Fibroblast of lung (primary cell): ENCODE measurements at regions not wholly inside any gene's neighbourhood (a gene's known extent, or its start where the extent isn't known, plus 50 kb on each side); places are given as distances from the start of the nearest gene placed in this dataset.

ENCODE experiments used
- DNase-seq, 2 donors: peaks; one replicate each; pipeline versions ENCODE4 v3.0.0 to v3.0.0-alpha.2; 2010; ENCODE audit warnings: low read depth in 2 of 2
- H2AFZ ChIP-seq: 2 replicates; pipeline ENCODE4 v1.5.1; 2012; ENCODE audit warnings: low read length, control low read depth, inconsistent platforms
- H3K27ac ChIP-seq: 2 replicates; pipeline ENCODE4 v1.5.1; 2011; ENCODE audit warnings: low read length, control low read depth; ENCODE audit not compliant: insufficient read depth
- H3K27me3 ChIP-seq: 2 replicates; pipeline ENCODE4 v1.5.1; 2011; ENCODE audit warnings: mild to moderate bottlenecking, low read length; ENCODE audit not compliant: control insufficient read depth, insufficient read depth
- H3K36me3 ChIP-seq: 2 replicates; pipeline ENCODE4 v1.5.1; 2011; ENCODE audit warnings: low read length; ENCODE audit not compliant: control insufficient read depth, insufficient read depth
- H3K4me1 ChIP-seq: 2 replicates; pipeline ENCODE4 v1.5.1; 2011; ENCODE audit warnings: low read length; ENCODE audit not compliant: control insufficient read depth, insufficient read depth; ENCODE audit errors: extremely low read depth
- H3K4me2 ChIP-seq: 2 replicates; pipeline ENCODE4 v1.5.1; 2011; ENCODE audit warnings: low read length, control low read depth; ENCODE audit not compliant: insufficient read depth; ENCODE audit errors: extremely low read depth
- H3K4me3 ChIP-seq, 4 experiments: fragments of 200-600 bp in 1 of 4; sonication (generic) in 1 of 4; replicated peaks in 1 of 4; 2 replicates each; pipeline ENCODE4 v1.5.1; 2011 to 2016; ENCODE audit warnings: low read length in 4 of 4, low read depth in 3 of 4, mild to moderate bottlenecking in 3 of 4, control low read depth in 2 of 4, inconsistent platforms in 1 of 4, mixed read lengths in 1 of 4; ENCODE audit not compliant: insufficient read depth in 1 of 4; ENCODE audit errors: control extremely low read depth in 1 of 4
- H3K79me2 ChIP-seq: 2 replicates; pipeline ENCODE4 v1.5.1; 2012; ENCODE audit warnings: mild to moderate bottlenecking, low read length, inconsistent platforms; ENCODE audit not compliant: control insufficient read depth, insufficient read depth
- H3K9ac ChIP-seq: 2 replicates; pipeline ENCODE4 v1.5.1; 2011; ENCODE audit warnings: mild to moderate bottlenecking, low read length, control low read depth; ENCODE audit not compliant: insufficient read depth
- H3K9me3 ChIP-seq: 2 replicates; pipeline ENCODE4 v1.5.1; 2012; ENCODE audit warnings: low read depth, low read length; ENCODE audit not compliant: control insufficient read depth, insufficient read depth
- H4K20me1 ChIP-seq: 2 replicates; pipeline ENCODE4 v1.5.1; 2011; ENCODE audit warnings: low read length; ENCODE audit not compliant: control insufficient read depth, insufficient read depth; ENCODE audit errors: extremely low read depth
- EZH2 ChIP-seq: IDR thresholded peaks from 2 replicates; pipeline ENCODE4 v1.5.1; 2012; ENCODE audit warnings: low read length, control low read depth, mild to moderate bottlenecking; ENCODE audit errors: missing control alignments
- TF ChIP-seq, protein P1 (sequence below), 2 donors: IDR thresholded peaks in 1 of 2; conservative IDR thresholded peaks in 1 of 2; 1 replicate in 1 of 2; 2 replicates in 1 of 2; pipeline ENCODE4 v1.5.1; 2011 to 2012; ENCODE audit warnings: low read length in 2 of 2, control low read depth in 1 of 2, inconsistent platforms in 1 of 2, low read depth in 1 of 2, mild to moderate bottlenecking in 1 of 2

GRCh38 chr15:46041905-46042304 is 407.1 kb downstream of the SQOR start:
- Histone ChIP-seq H3K9me3 (no peaks in the 10 kb centered on the region), H3K27ac (no peak overlapping the region), H3K79me2 (no peaks in the 10 kb centered on the region), H3K4me2 (no peak overlapping the region), H3K9ac (no peak overlapping the region), H2AFZ (no peak overlapping the region), H4K20me1 (no peaks in the 10 kb centered on the region), H3K27me3 (no peaks in the 10 kb centered on the region), H3K4me3 (no peak overlapping the region), H3K4me1 (no peaks in the 10 kb centered on the region), H3K36me3 (no peaks in the 10 kb centered on the region)
- TF ChIP-seq, protein P1, sequence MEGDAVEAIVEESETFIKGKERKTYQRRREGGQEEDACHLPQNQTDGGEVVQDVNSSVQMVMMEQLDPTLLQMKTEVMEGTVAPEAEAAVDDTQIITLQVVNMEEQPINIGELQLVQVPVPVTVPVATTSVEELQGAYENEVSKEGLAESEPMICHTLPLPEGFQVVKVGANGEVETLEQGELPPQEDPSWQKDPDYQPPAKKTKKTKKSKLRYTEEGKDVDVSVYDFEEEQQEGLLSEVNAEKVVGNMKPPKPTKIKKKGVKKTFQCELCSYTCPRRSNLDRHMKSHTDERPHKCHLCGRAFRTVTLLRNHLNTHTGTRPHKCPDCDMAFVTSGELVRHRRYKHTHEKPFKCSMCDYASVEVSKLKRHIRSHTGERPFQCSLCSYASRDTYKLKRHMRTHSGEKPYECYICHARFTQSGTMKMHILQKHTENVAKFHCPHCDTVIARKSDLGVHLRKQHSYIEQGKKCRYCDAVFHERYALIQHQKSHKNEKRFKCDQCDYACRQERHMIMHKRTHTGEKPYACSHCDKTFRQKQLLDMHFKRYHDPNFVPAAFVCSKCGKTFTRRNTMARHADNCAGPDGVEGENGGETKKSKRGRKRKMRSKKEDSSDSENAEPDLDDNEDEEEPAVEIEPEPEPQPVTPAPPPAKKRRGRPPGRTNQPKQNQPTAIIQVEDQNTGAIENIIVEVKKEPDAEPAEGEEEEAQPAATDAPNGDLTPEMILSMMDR (conservative IDR thresholded peaks at IDR 0.05 in 1 of 2, IDR thresholded peaks at IDR 0.05 in 1 of 2; ENCODE audit: low read depth in 1 of 2, low read length in 2 of 2): no peak
- no peak for TF ChIP-seq EZH2
- DNase-seq: no peak

- Histone ChIP-seq H3K27ac (no peak overlapping the region), H2AFZ (no peak overlapping the region), H3K9ac (no peak overlapping the region), H3K4me1 (no peaks in the 10 kb centered on the region), H3K4me3 (no peak overlapping the region), H3K36me3 (no peaks in the 10 kb centered on the region), H3K9me3 (no peaks in the 10 kb centered on the region), H3K27me3 (no peaks in the 10 kb centered on the region), H3K4me2 (no peak overlapping the region), H3K79me2 (no peaks in the 10 kb centered on the region), H4K20me1 (no peaks in the 10 kb centered on the region)
- DNase-seq: no peak
- TF ChIP-seq, protein P1 (conservative IDR thresholded peaks at IDR 0.05 in 1 of 2, IDR thresholded peaks at IDR 0.05 in 1 of 2; ENCODE audit: low read depth in 1 of 2, low read length in 2 of 2): no peak
- TF ChIP-seq EZH2: no peak
Measured at GRCh38 chr15:46059921-46060594, 425.2 kb downstream of the SQOR start.

DNA sequence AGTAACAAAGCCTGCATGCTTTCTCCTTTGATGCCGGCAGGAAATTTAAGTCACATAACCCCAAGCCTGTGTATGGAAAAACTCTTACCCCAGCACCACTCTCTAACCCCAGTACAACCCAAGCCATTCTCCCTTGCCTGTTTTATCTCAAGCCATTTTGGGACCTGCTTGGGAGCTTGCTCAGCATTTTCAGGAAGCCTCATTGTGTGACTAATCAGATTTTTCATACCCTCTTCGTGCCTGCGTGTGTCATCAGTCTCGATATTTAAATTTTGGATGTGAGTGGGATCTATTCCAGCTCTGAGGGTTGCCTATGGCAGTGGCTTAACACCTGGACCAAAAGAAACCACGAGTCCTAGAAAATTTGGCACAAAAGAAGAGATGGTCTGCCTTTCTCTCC is 426.2 kb downstream of the SQOR start:
- DNase-seq: no peak
- no peak for TF ChIP-seq EZH2
- TF ChIP-seq, protein P1 (conservative IDR thresholded peaks at IDR 0.05 in 1 of 2, IDR thresholded peaks at IDR 0.05 in 1 of 2; ENCODE audit: low read depth in 1 of 2, low read length in 2 of 2): no peak
- Histone ChIP-seq H3K4me2 (no peak overlapping the region), H2AFZ (no peak overlapping the region), H3K4me3 (no peak overlapping the region), H3K27me3 (no peaks in the 10 kb centered on the region), H3K27ac (no peak overlapping the region), H3K9ac (no peak overlapping the region), H3K36me3 (no peaks in the 10 kb centered on the region), H3K9me3 (no peaks in the 10 kb centered on the region), H4K20me1 (no peaks in the 10 kb centered on the region), H3K79me2 (no peaks in the 10 kb centered on the region), H3K4me1 (no peaks in the 10 kb centered on the region)
